Natural killer cell (primary cell): ENCODE measurements at regions not wholly inside any gene's neighbourhood (a gene's known extent, or its start where the extent isn't known, plus 50 kb on each side); places are given as distances from the start of the nearest gene placed in this dataset.

Source experiments
- ATAC-seq, 3 donors: fragments of 150-1000 bp in 2 of 3; fragments of 200-7000 bp in 1 of 3; cut with Tn5 transposase; 1 replicate in 1 of 3; 2 replicates in 2 of 3; pipeline ENCODE4 v1.10.0; 2021; ENCODE audit warnings: mild to moderate bottlenecking in 2 of 3, moderate library complexity in 2 of 3
- DNase-seq, 2 donors: peaks; one replicate each; pipeline versions ENCODE4 v3.0.0 to v3.0.0-alpha.2; 2013 to 2021; ENCODE audit warnings: mixed read lengths in 1 of 2
- H3K27ac ChIP-seq: one replicate; pipeline ENCODE4 v1.5.1; 2013; ENCODE audit warnings: mild to moderate bottlenecking, low read length
- H3K27me3 ChIP-seq: one replicate; pipeline ENCODE4 v1.6.1; 2013; ENCODE audit warnings: low read length; ENCODE audit not compliant: control insufficient read depth, insufficient read depth
- H3K36me3 ChIP-seq: one replicate; pipeline ENCODE4 v1.6.1; 2013; ENCODE audit warnings: low read length; ENCODE audit not compliant: control insufficient read depth, insufficient read depth
- H3K4me1 ChIP-seq: one replicate; pipeline ENCODE4 v1.6.1; 2013; ENCODE audit warnings: low read length; ENCODE audit not compliant: control insufficient read depth, insufficient read depth
- H3K4me3 ChIP-seq: one replicate; pipeline ENCODE4 v1.5.1; 2013; ENCODE audit warnings: low read length
- H3K9me3 ChIP-seq: one replicate; pipeline ENCODE4 v1.6.1; 2013; ENCODE audit warnings: low read length; ENCODE audit not compliant: control insufficient read depth, insufficient read depth
- H3K27ac Mint-ChIP-seq, 2 donors: one replicate each; pipeline ENCODE4 v1.8.0; 2022; ENCODE audit warnings: mild to moderate bottlenecking in 2 of 2, mixed read lengths in 2 of 2, moderate library complexity in 1 of 2
- H3K27me3 Mint-ChIP-seq, 2 donors: one replicate each; pipeline ENCODE4 v1.8.0; 2022; ENCODE audit warnings: low read depth in 2 of 2, mixed read lengths in 2 of 2
- H3K36me3 Mint-ChIP-seq: one replicate; pipeline ENCODE4 v1.8.0; 2022; ENCODE audit warnings: mixed read lengths
- H3K4me1 Mint-ChIP-seq, 2 donors: one replicate each; pipeline ENCODE4 v1.8.0; 2022; ENCODE audit warnings: mixed read lengths in 2 of 2
- H3K4me3 Mint-ChIP-seq: one replicate; pipeline ENCODE4 v1.8.0; 2022; ENCODE audit warnings: mild to moderate bottlenecking, moderate library complexity, mixed read lengths
- H3K9me3 Mint-ChIP-seq, 2 donors: one replicate each; pipeline ENCODE4 v1.8.0; 2022; ENCODE audit warnings: mixed read lengths in 2 of 2
- WGBS: methylation state at CpG from one replicate; pipeline ENCODE4 v1.1.7; 2013; ENCODE audit warnings: missing lambda C conversion rate; ENCODE audit not compliant: insufficient coverage; 5-methylcytosine and 5-hydroxymethylcytosine counted together
- intact Hi-C: fragments of 100-400 bp; cut with micrococcal nuclease; formaldehyde crosslinking; loops from one replicate; pipeline ENCODE4 v1.14.2; 2022
- TF ChIP-seq, protein P1 (sequence below): fragments of 200-600 bp; IDR thresholded peaks from one replicate; pipeline ENCODE4 v1.8.0; 2022; ENCODE audit warnings: antibody characterized with exemption

DNA sequence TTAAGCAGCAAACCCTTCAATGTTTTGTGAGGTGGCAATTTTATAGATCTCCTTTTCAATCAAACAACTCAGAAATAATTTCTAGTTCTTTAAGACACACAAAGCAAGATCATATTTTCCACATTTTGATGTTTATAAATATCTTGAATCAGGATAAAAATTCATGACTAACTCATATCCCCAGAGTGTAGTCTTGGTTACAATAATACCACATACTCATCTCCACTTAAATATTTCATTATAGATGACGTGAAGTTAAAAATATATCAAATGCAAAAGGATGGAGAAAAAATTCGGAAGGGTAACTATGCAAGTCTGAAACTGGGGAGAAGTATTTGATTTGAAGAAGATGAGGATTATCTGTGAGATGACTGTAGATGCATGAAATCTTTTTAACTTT lies 59.8 kb upstream of the HIVEP1 start:
- ATAC-seq (no peak), DNase-seq (no peak)
- Histone ChIP-seq H3K27me3 (no peaks in the 10 kb centered on the region), H3K9me3 (no peaks in the 10 kb centered on the region), H3K27ac (no peak overlapping the region), H3K4me1 (no peaks in the 10 kb centered on the region), H3K4me3 (no peak overlapping the region), H3K36me3 (no peaks in the 10 kb centered on the region)
- peaks cover 0 to 5% of the 10 kb centered on the region in 2 donors for H3K4me1 Mint-ChIP-seq
- H3K27ac Mint-ChIP-seq = no peak overlapping the region
- H3K4me3 Mint-ChIP-seq = no peak overlapping the region
- WGBS = 100% methylated on average over 2 of the region's 2 CpGs
- intact Hi-C loops = no loop called here
- TF ChIP-seq, protein P1, sequence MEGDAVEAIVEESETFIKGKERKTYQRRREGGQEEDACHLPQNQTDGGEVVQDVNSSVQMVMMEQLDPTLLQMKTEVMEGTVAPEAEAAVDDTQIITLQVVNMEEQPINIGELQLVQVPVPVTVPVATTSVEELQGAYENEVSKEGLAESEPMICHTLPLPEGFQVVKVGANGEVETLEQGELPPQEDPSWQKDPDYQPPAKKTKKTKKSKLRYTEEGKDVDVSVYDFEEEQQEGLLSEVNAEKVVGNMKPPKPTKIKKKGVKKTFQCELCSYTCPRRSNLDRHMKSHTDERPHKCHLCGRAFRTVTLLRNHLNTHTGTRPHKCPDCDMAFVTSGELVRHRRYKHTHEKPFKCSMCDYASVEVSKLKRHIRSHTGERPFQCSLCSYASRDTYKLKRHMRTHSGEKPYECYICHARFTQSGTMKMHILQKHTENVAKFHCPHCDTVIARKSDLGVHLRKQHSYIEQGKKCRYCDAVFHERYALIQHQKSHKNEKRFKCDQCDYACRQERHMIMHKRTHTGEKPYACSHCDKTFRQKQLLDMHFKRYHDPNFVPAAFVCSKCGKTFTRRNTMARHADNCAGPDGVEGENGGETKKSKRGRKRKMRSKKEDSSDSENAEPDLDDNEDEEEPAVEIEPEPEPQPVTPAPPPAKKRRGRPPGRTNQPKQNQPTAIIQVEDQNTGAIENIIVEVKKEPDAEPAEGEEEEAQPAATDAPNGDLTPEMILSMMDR = no peak
- H3K9me3 Mint-ChIP-seq = no peaks in the 10 kb centered on the region
- H3K27me3 Mint-ChIP-seq = peaks cover 0 to 2% of the 10 kb centered on the region in 2 donors
- no peaks in the 10 kb centered on the region for H3K36me3 Mint-ChIP-seq

DNA sequence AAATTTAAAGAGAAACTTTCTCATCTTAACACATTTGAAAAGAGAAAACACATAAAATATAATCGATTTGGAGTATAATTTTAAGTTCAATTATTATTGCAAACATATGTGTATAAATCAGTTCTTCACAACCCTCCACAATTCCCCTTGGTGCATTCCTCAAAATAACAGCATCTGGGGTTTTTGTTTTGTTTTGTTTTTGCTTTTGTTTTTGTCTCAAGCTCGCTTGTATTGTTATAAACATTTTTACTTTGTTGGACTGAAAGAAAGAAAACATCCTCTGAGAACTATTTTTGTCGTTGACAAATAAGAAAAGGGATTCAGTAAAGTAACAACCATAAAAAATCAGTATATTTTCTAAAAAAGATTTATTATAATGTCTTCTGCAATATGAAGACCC lies 60.2 kb upstream of the HIVEP1 start:
- intact Hi-C loops = no loop called here
- Mint-ChIP-seq H3K27ac (no peak overlapping the region), H3K4me1 (peaks cover 0 to 5% of the 10 kb centered on the region in 2 donors), H3K9me3 (no peaks in the 10 kb centered on the region), H3K36me3 (no peaks in the 10 kb centered on the region), H3K27me3 (peaks cover 0 to 2% of the 10 kb centered on the region in 2 donors), H3K4me3 (no peak overlapping the region)
- ATAC-seq (no peak), DNase-seq (no peak)
- no peaks in the 10 kb centered on the region for H3K36me3 ChIP-seq
- no peaks in the 10 kb centered on the region for H3K9me3 ChIP-seq
- no CpG with 5 or more reads among the region's 3 CpGs for WGBS
- TF ChIP-seq, protein P1 = no peak
- H3K4me3 ChIP-seq = no peak overlapping the region
- no peak overlapping the region for H3K27ac ChIP-seq
- H3K27me3 ChIP-seq = no peaks in the 10 kb centered on the region
- H3K4me1 ChIP-seq = no peaks in the 10 kb centered on the region

DNA sequence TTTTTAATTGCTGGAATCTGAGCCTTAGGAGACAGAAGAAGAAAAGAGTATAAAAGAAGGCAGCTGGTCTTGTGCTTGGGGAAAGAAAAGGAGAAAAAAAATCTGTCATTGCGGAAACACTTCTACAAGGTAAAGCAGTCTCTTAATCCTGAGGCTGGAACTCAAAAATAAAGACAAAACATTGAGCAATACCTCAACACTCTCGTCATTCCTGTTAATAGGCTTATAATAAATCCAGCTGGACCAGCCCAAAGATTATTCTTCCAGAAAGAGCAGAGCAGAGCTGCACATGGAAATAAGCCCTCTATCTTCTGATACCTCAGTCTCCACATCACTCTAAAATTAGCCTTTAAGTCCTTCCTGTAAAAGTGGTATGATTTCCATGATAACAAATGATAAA lies 62.0 kb upstream of the HIVEP1 start:
- Mint-ChIP-seq H3K36me3 (no peaks in the 10 kb centered on the region), H3K27ac (no peak overlapping the region), H3K9me3 (no peaks in the 10 kb centered on the region), H3K27me3 (no peaks in the 10 kb centered on the region), H3K4me3 (no peak overlapping the region), H3K4me1 (peaks cover 0 to 5% of the 10 kb centered on the region in 2 donors)
- Histone ChIP-seq H3K36me3 (no peaks in the 10 kb centered on the region), H3K27ac (no peak overlapping the region), H3K4me1 (no peaks in the 10 kb centered on the region), H3K9me3 (no peaks in the 10 kb centered on the region), H3K4me3 (no peak overlapping the region), H3K27me3 (no peaks in the 10 kb centered on the region)
- intact Hi-C loops = no loop called here
- WGBS = 88% methylated on average over 2 of the region's 2 CpGs
- DNase-seq (no peak), ATAC-seq (no peak)
- TF ChIP-seq, protein P1 = no peak

DNA sequence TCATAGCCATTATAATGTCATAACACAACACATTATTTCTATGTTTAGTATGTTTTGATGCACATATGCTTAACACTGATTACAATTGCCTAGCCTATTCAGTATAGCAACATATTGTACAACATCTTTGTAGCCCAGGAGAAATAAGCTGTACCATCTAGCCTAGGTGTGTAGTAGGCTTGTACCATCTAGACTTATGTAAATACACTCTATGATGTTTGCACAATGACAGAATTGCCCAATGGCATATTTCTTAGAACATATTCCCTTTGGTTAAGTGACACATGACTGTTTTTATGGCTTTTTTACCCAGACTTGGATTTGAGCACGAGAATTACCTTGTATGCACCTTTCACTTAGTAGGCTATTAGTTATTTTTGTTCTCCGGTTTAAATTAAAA lies 64.5 kb upstream of the HIVEP1 start:
- H3K27ac Mint-ChIP-seq = no peak overlapping the region
- H3K4me1 Mint-ChIP-seq = peaks cover 0 to 5% of the 10 kb centered on the region in 2 donors
- 100% methylated on average over 1 of the region's 2 CpGs for WGBS
- H3K36me3 ChIP-seq = no peaks in the 10 kb centered on the region
- H3K27me3 Mint-ChIP-seq = peaks cover 0 to 2% of the 10 kb centered on the region in 2 donors
- DNase-seq (no peak), ATAC-seq (no peak)
- H3K4me3 ChIP-seq = no peak overlapping the region
- no peaks in the 10 kb centered on the region for H3K9me3 Mint-ChIP-seq
- intact Hi-C loops = no loop called here
- no peaks in the 10 kb centered on the region for H3K9me3 ChIP-seq
- H3K4me3 Mint-ChIP-seq = no peak overlapping the region
- no peak overlapping the region for H3K27ac ChIP-seq
- no peaks in the 10 kb centered on the region for H3K4me1 ChIP-seq
- H3K36me3 Mint-ChIP-seq = no peaks in the 10 kb centered on the region
- no peaks in the 10 kb centered on the region for H3K27me3 ChIP-seq
- TF ChIP-seq, protein P1 = no peak
